Panc1 (cell line): ENCODE measurements at regions not wholly inside any gene's neighbourhood (a gene's known extent, or its start where the extent isn't known, plus 50 kb on each side); places are given as distances from the start of the nearest gene placed in this dataset.

Experiments
- ATAC-seq: fragments of 200-7000 bp; cut with Tn5 transposase; 2 replicates; pipeline ENCODE4 v1.9.1; 2020; ENCODE audit warnings: mild to moderate bottlenecking, moderate library complexity
- BruUV-seq: library from RNA; stranded (reverse); fragments of 400-500 nt; replicated peaks from 2 replicates; lab custom pipeline; 2021; lab: Mats Ljungman, UMichigan
- CTCF ChIA-PET: fragments of 300-600 bp; sonication (Branson Sonifier 250); formaldehyde crosslinking; loops from one replicate; lab custom pipeline; 2022; ENCODE audit warnings: antibody characterized with exemption; lab: Charles Lee
- POLR2A ChIA-PET: fragments of 300-600 bp; sonication (Branson Sonifier 250); formaldehyde crosslinking; loops from one replicate; lab custom pipeline; 2022; ENCODE audit warnings: antibody characterized with exemption; lab: Charles Lee
- DNase-seq: peaks from one replicate; pipeline ENCODE4 v3.0.0-alpha.2; 2010; ENCODE audit warnings: low read depth, low spot score
- H3K27ac ChIP-seq: 2 replicates; pipeline ENCODE4 v1.5.1; 2011; ENCODE audit warnings: mild to moderate bottlenecking, low read length, inconsistent platforms
- H3K27me3 ChIP-seq: fragments of 200-500 bp; sonication (Bioruptor generic); 2 replicates; pipeline ENCODE4 v1.6.0; 2014; ENCODE audit warnings: low read length, inconsistent platforms; ENCODE audit not compliant: control insufficient read depth, insufficient read depth
- H3K36me3 ChIP-seq: fragments of 200-500 bp; sonication (Bioruptor generic); 2 replicates; pipeline ENCODE4 v1.5.1; 2014; ENCODE audit warnings: inconsistent platforms, mild to moderate bottlenecking, low read length, moderate library complexity; ENCODE audit not compliant: control insufficient read depth, insufficient read depth
- H3K4me1 ChIP-seq: 2 replicates; pipeline ENCODE4 v1.5.1; 2011; ENCODE audit warnings: inconsistent platforms, mild to moderate bottlenecking, low read length, moderate library complexity; ENCODE audit not compliant: control insufficient read depth, insufficient read depth
- H3K4me3 ChIP-seq, 2 experiments: 2 replicates each; pipeline ENCODE4 v1.5.1; 2011 to 2012; ENCODE audit warnings: low read depth in 2 of 2, low read length in 2 of 2, mild to moderate bottlenecking in 2 of 2, inconsistent platforms in 1 of 2, moderate library complexity in 1 of 2
- H3K9me3 ChIP-seq: fragments of 200-500 bp; sonication (Bioruptor generic); 2 replicates; pipeline ENCODE4 v1.5.1; 2014; ENCODE audit warnings: low read depth, mild to moderate bottlenecking, inconsistent platforms, low read length, moderate library complexity; ENCODE audit not compliant: control insufficient read depth, insufficient read depth
- POLR2AphosphoS5 ChIP-seq: IDR thresholded peaks from 2 replicates; pipeline ENCODE4 v1.6.1; 2012; ENCODE audit warnings: mild to moderate bottlenecking, low read depth, low read length, moderate library complexity
- SIN3A ChIP-seq: IDR thresholded peaks from 2 replicates; pipeline ENCODE4 v1.6.1; 2012; ENCODE audit warnings: low read depth, mild to moderate bottlenecking, low read length, moderate library complexity, borderline replicate concordance; ENCODE audit not compliant: insufficient read depth
- TCF7L2 ChIP-seq: IDR thresholded peaks from 2 replicates; pipeline ENCODE4 v1.6.1; 2011; ENCODE audit warnings: mild to moderate bottlenecking, low read depth, low read length, inconsistent platforms
- in situ Hi-C: cut with HindIII; loops from 2 replicates; pipeline ENCODE4 v1.10.0; 2016; ENCODE audit warnings: low sequenced_read_pairs, low pct_unique_long_range_greater_than_20kb
- intact Hi-C: fragments of 100-400 bp; cut with micrococcal nuclease; formaldehyde crosslinking; loops from one replicate; pipeline ENCODE4 v1.10.0; 2022; ENCODE audit not compliant: unreplicated experiment
- TF ChIP-seq, protein P1 (sequence below): fragments of 450-650 bp; IDR thresholded peaks from 2 replicates; pipeline ENCODE4 v1.5.1; 2017; ENCODE audit warnings: mild to moderate bottlenecking
- TF ChIP-seq, protein P2 (sequence below), 2 experiments: IDR thresholded peaks; 2 replicates each; pipeline ENCODE4 v1.6.1; 2011 to 2012; ENCODE audit warnings: low read depth in 2 of 2, control low read depth in 1 of 2, low read length in 1 of 2, mild to moderate bottlenecking in 1 of 2, moderate library complexity in 1 of 2; ENCODE audit not compliant: insufficient read depth in 1 of 2

DNA sequence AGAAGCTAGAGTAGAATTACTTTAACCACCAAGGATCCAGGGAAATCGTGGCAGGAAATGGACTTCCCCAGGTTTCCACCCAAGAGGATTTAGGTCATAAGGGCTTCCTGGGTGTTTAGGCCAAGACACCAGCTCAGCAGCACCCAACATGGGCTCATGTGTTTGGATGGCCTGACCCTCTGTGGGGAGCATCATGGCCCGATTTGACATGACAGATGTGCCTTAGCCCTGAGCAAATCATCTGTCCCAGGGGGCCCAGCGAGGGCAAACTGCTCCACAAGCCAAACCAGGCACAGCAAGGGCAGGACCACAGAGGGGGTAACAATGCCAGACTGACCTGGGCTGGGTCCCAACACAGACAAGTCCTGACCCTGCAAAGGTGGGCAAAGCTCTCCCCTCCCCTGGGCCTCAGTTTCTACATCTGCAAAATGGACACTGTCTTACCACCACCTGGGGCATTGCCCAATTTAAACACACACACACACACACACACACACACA lies 232.8 kb downstream of the MATN1 start:
- Histone ChIP-seq H3K4me1 (no peaks in the 10 kb centered on the region), H3K27me3 (no peaks in the 10 kb centered on the region), H3K36me3 (no peaks in the 10 kb centered on the region), H3K4me3 (no peak overlapping the region), H3K9me3 (no peaks in the 10 kb centered on the region), H3K27ac (no peak overlapping the region)
- POLR2A ChIA-PET, result interaction anchor here (0.7 kb wide), 1 partner anchor 72 kb away, joined by 3 read pairs; no protein-coding TSS in a partner anchor
- CTCF ChIA-PET, result no interaction called here
- in situ Hi-C loops (no loop called here), intact Hi-C loops (loop anchor here (5.0 kb wide), 1 partner anchor 393 kb away; no protein-coding TSS in a partner anchor)
- no TSS peak for BruUV-seq
- TF ChIP-seq SIN3A (no peak), TCF7L2 (no peak)
- TF ChIP-seq, protein P1, sequence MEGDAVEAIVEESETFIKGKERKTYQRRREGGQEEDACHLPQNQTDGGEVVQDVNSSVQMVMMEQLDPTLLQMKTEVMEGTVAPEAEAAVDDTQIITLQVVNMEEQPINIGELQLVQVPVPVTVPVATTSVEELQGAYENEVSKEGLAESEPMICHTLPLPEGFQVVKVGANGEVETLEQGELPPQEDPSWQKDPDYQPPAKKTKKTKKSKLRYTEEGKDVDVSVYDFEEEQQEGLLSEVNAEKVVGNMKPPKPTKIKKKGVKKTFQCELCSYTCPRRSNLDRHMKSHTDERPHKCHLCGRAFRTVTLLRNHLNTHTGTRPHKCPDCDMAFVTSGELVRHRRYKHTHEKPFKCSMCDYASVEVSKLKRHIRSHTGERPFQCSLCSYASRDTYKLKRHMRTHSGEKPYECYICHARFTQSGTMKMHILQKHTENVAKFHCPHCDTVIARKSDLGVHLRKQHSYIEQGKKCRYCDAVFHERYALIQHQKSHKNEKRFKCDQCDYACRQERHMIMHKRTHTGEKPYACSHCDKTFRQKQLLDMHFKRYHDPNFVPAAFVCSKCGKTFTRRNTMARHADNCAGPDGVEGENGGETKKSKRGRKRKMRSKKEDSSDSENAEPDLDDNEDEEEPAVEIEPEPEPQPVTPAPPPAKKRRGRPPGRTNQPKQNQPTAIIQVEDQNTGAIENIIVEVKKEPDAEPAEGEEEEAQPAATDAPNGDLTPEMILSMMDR, result no peak
- DNase-seq, result no peak
- ATAC-seq, result no peak

DNA sequence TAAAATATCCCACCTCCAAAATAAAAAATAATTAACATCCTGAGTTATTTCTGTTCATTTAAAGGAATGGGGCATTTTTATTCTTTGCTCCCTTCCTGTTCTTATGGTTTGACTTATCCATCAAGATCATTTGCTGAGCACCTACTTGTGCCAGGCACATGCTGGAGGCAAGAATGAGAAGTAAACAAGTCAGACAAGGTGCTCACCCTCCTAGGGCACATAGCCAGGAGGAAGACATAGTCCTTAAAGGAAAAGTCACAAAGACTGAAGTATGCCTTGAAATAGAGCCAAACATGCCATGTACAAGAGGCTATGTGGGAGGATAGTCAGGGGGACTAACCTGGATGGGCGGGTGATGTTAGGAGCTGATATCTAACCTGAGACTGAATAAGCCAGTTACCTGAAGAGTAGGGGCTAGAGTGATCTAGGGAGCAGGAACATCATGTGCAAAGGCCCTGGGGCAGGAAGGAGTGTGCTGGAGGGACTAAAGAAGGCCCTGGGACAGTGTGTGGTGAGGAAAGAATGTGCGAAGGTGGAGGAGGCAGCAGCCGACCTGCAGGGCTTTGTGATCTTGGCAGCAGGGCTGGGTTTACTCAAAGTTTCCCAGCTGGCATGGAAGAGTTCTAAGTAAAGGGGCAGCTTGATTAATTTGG lies 233.5 kb downstream of the MATN1 start:
- ChIA-PET POLR2A (no interaction called here), CTCF (no interaction called here)
- no peaks in the 10 kb centered on the region for H3K9me3 ChIP-seq
- no peaks in the 10 kb centered on the region for H3K36me3 ChIP-seq
- no peak for DNase-seq
- TF ChIP-seq, protein P1, result no peak
- TF ChIP-seq, protein P2, sequence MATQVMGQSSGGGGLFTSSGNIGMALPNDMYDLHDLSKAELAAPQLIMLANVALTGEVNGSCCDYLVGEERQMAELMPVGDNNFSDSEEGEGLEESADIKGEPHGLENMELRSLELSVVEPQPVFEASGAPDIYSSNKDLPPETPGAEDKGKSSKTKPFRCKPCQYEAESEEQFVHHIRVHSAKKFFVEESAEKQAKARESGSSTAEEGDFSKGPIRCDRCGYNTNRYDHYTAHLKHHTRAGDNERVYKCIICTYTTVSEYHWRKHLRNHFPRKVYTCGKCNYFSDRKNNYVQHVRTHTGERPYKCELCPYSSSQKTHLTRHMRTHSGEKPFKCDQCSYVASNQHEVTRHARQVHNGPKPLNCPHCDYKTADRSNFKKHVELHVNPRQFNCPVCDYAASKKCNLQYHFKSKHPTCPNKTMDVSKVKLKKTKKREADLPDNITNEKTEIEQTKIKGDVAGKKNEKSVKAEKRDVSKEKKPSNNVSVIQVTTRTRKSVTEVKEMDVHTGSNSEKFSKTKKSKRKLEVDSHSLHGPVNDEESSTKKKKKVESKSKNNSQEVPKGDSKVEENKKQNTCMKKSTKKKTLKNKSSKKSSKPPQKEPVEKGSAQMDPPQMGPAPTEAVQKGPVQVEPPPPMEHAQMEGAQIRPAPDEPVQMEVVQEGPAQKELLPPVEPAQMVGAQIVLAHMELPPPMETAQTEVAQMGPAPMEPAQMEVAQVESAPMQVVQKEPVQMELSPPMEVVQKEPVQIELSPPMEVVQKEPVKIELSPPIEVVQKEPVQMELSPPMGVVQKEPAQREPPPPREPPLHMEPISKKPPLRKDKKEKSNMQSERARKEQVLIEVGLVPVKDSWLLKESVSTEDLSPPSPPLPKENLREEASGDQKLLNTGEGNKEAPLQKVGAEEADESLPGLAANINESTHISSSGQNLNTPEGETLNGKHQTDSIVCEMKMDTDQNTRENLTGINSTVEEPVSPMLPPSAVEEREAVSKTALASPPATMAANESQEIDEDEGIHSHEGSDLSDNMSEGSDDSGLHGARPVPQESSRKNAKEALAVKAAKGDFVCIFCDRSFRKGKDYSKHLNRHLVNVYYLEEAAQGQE (IDR thresholded peaks at IDR 0.05; ENCODE audit: insufficient read depth in 1 of 2, low read depth in 2 of 2, low read length in 1 of 2), result no peak
- TF ChIP-seq POLR2AphosphoS5, result no peak
- TF ChIP-seq SIN3A, result no peak
- TF ChIP-seq TCF7L2, result no peak
- H3K4me3 ChIP-seq, result no peak overlapping the region
- H3K27ac ChIP-seq, result no peak overlapping the region
- in situ Hi-C loops (no loop called here), intact Hi-C loops (loop anchor here (5.0 kb wide), 1 partner anchor 393 kb away; no protein-coding TSS in a partner anchor)
- H3K27me3 ChIP-seq, result no peaks in the 10 kb centered on the region
- BruUV-seq, result no TSS peak
- no peak for ATAC-seq
- no peaks in the 10 kb centered on the region for H3K4me1 ChIP-seq
